COLO668 (cell line): ENCODE measurements at regions not wholly inside any gene's neighbourhood (a gene's known extent, or its start where the extent isn't known, plus 50 kb on each side); places are given as distances from the start of the nearest gene placed in this dataset.
"Not testable (repeated sequence)": the region's sequence is repeated elsewhere in the genome, so short reads cannot be mapped to it uniquely, and the experiment has no call there.

Experiments
- DNase-seq: peaks from one replicate; lab custom pipeline; 2025; ENCODE audit not compliant: unreplicated experiment; lab: John Stamatoyannopoulos, UW

DNA sequence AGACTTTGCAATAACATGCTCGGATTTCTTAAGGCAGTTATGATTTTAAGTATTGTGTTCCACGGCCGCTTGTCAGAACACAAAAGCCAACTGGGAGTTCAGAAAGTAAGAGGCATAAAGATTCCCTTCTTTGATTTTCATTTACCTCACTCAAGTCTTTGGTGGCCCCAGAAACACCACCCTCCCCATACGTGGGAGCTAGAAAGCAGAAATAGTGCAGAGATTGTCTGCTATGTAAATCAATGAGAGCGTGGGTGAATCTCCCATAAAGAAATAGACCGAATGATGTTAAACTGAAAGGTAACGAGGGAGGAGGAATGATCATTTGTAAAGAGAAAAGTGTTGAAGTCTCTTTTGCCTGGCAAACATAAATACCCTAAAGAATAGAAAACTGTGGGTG lies 322.1 kb upstream of the ETAA1 start:
- DNase-seq: no peak

DNA sequence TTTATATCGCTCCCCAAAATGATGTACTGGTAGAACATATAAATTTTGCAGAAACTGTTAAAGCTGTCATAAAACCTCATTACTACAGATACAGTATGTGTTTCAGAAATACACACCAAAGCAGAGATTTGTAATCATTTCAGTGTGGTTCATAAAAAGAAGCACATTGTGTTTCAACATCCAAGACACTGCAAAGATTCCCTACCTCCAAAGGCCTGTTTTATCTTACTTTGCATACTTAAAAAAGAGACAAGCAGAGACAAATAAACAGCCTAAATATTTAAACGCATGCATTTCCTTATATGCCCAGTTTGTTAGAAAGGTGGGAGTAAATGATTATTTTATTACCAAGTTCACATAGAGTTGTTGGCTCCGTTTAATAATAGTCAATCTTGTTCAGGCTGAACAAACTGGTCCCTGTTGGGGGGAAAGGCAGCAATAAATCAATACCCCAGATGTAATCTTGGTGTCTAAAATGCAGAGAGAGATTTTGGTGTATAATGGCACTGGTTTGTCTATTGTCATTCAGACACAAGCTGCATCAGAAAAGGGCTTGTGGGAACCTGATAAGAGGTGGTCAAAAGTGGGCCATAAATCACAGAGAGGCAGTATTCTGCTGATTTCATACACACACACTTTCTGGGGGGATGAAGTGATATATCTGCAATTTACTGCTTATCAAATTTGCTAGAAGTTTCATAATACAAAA lies 321.4 kb upstream of the ETAA1 start:
- no peak for DNase-seq

GRCh38 chr2:67076239-67076624 lies 320.9 kb upstream of the ETAA1 start:
- no peak for DNase-seq

- DNase-seq: no peak
These were observed 317.4 kb upstream of the ETAA1 start for GRCh38 chr2:67079729-67080128.

DNA sequence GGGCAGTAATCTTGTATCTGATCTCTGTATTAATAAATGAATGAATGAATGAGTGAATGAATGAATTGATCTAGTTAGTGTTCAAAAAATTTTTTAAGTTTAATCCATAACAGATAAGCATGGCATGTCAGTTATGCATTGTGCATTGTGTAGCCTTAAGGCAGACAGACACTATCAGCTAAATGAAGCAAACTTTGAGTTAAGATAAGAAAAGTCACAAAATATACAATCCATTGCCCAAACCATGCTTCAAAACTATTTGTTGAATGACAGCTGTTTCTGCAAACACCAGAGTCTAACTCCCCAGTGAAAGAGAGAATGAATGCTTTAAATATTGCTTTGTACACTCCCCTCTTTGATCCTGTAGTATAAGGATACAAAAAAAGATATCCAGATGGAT lies 314.3 kb upstream of the ETAA1 start:
- no peak for DNase-seq

DNA sequence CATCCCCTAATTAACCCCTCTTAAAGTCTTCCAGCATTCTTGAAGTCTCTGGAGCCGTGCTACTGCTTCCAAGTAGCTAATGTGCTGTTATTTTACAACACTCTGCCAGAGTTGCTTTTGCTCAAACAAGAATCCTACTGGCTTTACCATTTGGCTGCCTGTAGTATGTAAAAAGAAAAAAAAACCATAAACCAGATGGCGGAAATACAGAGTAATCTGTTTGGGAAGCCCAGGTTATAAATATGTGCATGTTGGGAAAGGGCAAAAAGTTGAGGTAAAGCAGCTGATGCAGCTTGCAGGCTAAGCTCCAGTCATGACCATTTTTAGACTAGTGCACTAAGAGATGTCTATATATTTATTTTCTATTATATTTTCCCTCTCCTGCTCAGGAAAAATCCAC lies 313.2 kb upstream of the ETAA1 start:
- no peak for DNase-seq

GRCh38 chr2:67085146-67085545 lies 312.0 kb upstream of the ETAA1 start:
- no peak for DNase-seq

DNA sequence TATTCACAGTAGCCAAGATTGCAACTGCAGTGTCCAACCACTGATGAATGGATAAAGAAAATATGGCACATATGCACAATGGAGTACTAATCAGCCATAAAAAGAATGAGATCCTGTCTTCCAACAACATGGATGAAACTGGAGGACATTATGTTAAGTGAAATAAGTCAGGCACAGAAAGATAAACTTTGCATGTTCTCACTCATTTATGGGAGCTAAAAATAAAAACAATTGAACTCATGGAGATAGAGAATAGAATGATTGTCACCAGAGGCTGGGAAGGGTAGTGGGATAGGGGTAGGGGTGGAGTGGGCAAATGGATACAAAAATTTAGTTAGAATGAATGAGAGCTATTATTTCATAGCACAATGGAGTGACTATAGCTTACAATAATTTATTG lies 305.5 kb upstream of the ETAA1 start:
- no peak for DNase-seq

DNA sequence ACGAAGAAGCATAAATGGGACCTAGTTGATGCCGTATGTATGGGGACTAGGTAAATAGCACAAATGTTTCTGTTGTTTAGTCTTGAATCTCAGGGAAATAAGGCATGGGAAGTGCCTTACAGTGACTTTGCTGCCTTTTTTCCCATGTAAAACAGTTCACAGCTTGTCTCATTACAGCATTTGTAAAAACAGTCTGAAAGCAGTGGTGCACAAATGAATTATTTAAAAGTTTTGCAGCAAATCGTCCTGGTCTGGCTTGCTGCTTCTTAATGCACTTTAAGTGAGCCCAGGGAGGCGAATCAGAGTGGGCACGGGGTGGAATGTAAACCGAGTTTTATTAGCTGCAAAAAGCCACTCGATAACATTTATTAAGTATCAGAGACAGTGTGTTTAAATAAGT lies 302.0 kb upstream of the ETAA1 start:
- DNase-seq: no peak

GRCh38 chr2:67096886-67097285 lies 300.2 kb upstream of the ETAA1 start:
- DNase-seq: no peak

GRCh38 chr2:67103157-67103556 lies 294.0 kb upstream of the ETAA1 start:
- no peak for DNase-seq

GRCh38 chr2:67108231-67108630 lies 288.9 kb upstream of the ETAA1 start:
- DNase-seq: peak; percentile 66

- DNase-seq: no peak
These were observed 272.6 kb upstream of the ETAA1 start for GRCh38 chr2:67124531-67124930.

DNA sequence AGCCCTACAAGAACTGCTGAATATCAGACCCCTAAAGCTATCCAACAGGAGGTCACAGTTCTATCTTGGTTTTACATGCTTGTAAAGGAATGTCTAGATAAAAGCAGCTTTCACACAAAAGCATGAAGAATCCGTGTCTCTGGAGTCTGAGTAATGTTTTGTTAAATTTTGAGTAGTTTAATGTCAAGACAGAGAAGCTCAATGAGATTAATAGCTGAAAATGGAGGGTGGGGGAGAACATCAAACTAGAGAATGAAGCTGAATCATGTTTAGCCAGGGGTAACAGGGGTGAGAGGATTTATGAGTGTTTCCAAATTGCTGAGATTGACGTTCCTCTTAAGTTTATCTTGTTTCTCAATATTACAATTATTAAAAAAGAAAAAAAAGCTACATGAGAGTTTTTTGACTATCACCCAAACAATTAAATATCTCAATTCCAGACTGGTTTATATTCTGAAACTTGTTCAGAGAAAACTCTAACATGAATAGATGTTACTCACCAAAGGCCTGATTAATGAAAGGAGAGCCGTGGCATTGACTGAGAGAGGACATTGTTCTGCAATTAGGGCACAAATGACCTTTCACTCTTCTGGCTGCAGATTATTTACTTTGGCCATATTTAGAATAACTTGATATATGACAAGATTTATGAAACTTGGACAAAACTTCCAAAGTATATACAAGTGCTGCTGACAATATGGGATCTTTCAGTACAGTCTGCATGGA lies 266.4 kb upstream of the ETAA1 start:
- no peak for DNase-seq

GRCh38 chr2:67131257-67131609 lies 265.9 kb upstream of the ETAA1 start:
- no peak for DNase-seq

DNA sequence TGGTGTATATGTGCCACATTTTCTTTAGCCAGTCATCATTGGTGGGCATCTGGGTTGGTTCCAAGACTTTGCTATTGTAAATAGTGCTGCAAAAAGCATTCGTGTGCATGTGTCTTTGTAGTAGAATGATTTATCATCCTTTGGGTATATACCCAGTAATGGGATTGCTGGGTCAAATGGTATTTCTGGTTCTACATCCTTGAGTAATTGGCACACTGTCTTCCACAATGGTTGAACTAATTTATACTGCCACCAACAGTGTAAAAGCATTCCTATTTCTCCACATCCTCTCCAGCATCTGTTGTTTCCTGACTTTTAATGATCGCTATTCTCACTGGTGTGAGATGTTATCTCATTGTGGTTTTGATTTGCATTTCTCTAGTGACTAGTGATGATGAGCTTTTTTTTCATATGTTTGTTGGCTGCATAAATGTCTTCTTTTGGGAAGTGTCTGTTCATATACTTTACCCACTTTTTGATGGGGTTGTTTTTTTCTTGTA lies 264.6 kb upstream of the ETAA1 start:
- DNase-seq: not testable (repeated sequence)

DNA sequence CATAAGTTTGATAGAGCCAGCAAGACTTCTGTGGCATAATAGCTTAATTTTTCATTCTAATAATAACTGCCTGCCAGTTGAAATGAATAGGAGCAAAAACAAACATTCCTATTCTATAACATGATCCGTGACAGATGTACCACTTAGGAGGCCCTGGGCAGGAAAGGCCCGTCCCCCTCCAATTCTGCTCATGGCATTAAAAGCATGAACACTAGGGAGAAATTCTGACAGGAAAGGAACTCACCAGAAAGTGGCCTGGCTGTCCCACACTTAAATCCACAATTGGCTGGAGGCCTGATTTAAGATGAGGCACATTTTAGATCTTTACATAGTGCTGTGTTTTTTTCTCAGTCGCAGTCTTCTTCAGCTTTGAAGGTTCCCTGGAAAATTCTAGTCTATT lies 261.9 kb upstream of the ETAA1 start:
- DNase-seq: peak; percentile 25

DNA sequence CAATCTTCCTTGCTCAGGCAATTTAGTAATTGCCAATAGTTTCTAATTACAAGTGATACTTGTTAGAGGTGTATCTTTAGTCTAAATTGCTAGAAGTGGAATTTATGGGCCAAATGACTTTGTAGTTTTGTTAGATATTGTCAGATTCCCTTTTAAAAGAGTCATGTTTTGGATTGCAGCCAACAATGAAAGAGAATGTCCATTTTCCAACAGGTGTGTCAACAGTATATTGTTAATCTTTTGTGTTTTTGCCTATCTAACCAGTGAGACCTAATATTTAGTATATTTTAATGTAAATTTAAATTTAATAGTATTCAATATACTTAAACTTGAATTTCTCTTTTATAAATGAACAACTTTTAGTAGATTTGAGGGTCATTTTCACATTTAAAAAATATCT lies 259.4 kb upstream of the ETAA1 start:
- no peak for DNase-seq

DNA sequence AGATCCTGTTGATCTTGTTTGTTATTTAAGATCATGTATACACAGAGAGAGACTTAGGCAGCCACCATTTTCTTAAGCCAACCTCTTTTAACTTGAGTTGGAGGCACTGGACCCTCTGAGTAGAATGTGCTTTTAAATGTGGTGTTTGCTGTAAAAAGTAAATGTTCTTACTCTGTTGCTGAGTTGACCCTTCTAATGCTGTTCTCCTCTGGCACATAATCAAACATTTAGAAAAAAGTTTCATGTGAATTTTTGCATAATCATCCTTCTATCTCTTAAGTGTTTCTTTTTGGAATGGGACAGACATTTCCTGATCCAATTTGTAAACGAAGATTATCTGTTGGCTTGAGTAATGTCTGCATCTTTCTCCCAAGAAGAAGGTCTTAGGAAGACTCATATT lies 255.1 kb upstream of the ETAA1 start:
- no peak for DNase-seq

- no peak for DNase-seq
These were observed 254.4 kb upstream of the ETAA1 start for GRCh38 chr2:67142741-67143140.

DNA sequence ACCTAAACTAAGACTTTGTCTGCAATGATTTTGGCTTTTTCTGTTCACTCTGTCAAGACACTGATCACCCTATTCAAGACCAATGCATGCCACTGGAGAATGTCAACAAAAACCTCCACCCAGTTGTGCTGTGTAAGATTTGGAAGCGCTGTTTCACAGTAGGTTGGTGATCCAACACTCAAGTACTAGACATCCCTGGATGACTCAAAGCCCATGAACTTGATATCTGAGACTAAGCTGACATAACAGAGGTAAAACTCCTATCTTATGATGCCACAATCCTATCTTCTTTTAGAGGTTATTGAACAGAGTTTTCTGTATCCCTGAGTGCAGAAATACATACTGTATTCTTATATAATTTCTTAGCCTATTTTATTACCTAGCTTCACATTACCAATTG lies 251.3 kb upstream of the ETAA1 start:
- DNase-seq: no peak

- no peak for DNase-seq
These were observed 240.3 kb upstream of the ETAA1 start for GRCh38 chr2:67156796-67157195.

- no peak for DNase-seq
These were observed 238.4 kb upstream of the ETAA1 start for GRCh38 chr2:67158718-67159117.
